MM.1S (cell line): ENCODE measurements at regions not wholly inside any gene's neighbourhood (a gene's known extent, or its start where the extent isn't known, plus 50 kb on each side); places are given as distances from the start of the nearest gene placed in this dataset.

Experiments
- EZH2 ChIP-seq: fragments of 300-600 bp; sonication (generic); optimal IDR thresholded peaks from 2 replicates; pipeline ENCODE3; 2017; ENCODE audit warnings: low read depth, mild to moderate bottlenecking, antibody characterized with exemption, low read length, mixed read lengths
- EZH2phosphoT487 ChIP-seq: fragments of 300-600 bp; sonication (generic); IDR thresholded peaks from 2 replicates; pipeline ENCODE4 v1.6.1; 2018; ENCODE audit warnings: antibody characterized with exemption, low read length
- TF ChIP-seq, protein P1 (sequence below): fragments of 300-600 bp; sonication (generic); IDR thresholded peaks from 2 replicates; pipeline ENCODE4 v1.5.1; 2016; ENCODE audit warnings: antibody characterized with exemption, low read length, mixed read lengths

DNA sequence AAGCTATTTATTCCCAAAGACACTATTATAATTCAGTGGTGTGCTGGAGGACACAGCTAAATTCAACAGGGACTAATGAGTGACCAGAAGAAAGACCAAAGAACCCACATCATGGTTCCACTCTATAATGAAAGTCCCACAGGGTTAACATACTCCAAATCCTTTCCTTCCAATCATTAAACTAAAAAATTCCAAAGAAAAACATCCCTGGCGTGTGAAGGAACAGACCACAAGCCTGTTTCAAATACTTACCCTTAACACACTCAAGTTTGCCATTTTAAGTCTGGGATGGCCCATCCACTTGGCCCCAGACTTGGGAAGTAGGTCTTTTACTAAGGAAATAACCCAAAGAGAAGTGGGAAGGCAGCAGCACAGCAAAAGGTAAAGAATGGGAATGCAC, 150.1 kb upstream of the CCDC150 start:
- TF ChIP-seq, protein P1, sequence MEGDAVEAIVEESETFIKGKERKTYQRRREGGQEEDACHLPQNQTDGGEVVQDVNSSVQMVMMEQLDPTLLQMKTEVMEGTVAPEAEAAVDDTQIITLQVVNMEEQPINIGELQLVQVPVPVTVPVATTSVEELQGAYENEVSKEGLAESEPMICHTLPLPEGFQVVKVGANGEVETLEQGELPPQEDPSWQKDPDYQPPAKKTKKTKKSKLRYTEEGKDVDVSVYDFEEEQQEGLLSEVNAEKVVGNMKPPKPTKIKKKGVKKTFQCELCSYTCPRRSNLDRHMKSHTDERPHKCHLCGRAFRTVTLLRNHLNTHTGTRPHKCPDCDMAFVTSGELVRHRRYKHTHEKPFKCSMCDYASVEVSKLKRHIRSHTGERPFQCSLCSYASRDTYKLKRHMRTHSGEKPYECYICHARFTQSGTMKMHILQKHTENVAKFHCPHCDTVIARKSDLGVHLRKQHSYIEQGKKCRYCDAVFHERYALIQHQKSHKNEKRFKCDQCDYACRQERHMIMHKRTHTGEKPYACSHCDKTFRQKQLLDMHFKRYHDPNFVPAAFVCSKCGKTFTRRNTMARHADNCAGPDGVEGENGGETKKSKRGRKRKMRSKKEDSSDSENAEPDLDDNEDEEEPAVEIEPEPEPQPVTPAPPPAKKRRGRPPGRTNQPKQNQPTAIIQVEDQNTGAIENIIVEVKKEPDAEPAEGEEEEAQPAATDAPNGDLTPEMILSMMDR: no peak
- no peak for TF ChIP-seq EZH2phosphoT487
- TF ChIP-seq EZH2: no peak
